Kidney (tissue), 13 donors: ENCODE measurements at regions not wholly inside any gene's neighbourhood (a gene's known extent, or its start where the extent isn't known, plus 50 kb on each side); places are given as distances from the start of the nearest gene placed in this dataset.
A peak's percentile ranks its signal among the peaks of the same experiment; 100 is the strongest.

Source experiments
- DNase-seq, 5 donors: peaks; one replicate each; pipeline ENCODE4 v3.0.0-alpha.2; 2013 to 2020
- FAIRE-seq: peaks from 2 replicates; lab custom pipeline; 2012; peaks lifted over from hg19 to GRCh38; lab: Jason Lieb, UNC
- H3K27ac ChIP-seq, 2 donors: one replicate each; pipeline ENCODE4 v1.7.0; 2013; ENCODE audit warnings: low read depth in 2 of 2, low read length in 2 of 2, inconsistent platforms in 1 of 2
- H3K27me3 ChIP-seq: one replicate; pipeline ENCODE4 v1.7.1; 2013; ENCODE audit warnings: low read length, inconsistent platforms; ENCODE audit not compliant: control insufficient read depth, insufficient read depth
- H3K36me3 ChIP-seq, 3 donors: one replicate each; pipeline versions ENCODE4 v1.7.0 to v1.7.1; 2013; ENCODE audit warnings: low read length in 3 of 3, control low read depth in 1 of 3, inconsistent platforms in 1 of 3; ENCODE audit not compliant: insufficient read depth in 3 of 3, control insufficient read depth in 2 of 3
- H3K4me1 ChIP-seq, 3 donors: one replicate each; pipeline versions ENCODE4 v1.7.0 to v1.7.1; 2013; ENCODE audit warnings: low read length in 3 of 3, inconsistent platforms in 1 of 3, low read depth in 1 of 3; ENCODE audit not compliant: control insufficient read depth in 2 of 3, insufficient read depth in 2 of 3
- H3K4me3 ChIP-seq, 3 donors: one replicate each; pipeline versions ENCODE4 v1.7.0 to v1.8.1; 2013; ENCODE audit warnings: low read length in 3 of 3, control low read depth in 1 of 3, inconsistent platforms in 1 of 3
- H3K9ac ChIP-seq, 3 donors: one replicate each; pipeline versions ENCODE4 v1.7.0 to v1.7.1; 2013; ENCODE audit warnings: low read length in 3 of 3, control low read depth in 1 of 3, inconsistent platforms in 1 of 3
- H3K9me3 ChIP-seq, 3 donors: one replicate each; pipeline versions ENCODE4 v1.7.0 to v1.7.1; 2013; ENCODE audit warnings: low read length in 3 of 3, control low read depth in 1 of 3, inconsistent platforms in 1 of 3; ENCODE audit not compliant: control insufficient read depth in 2 of 3, insufficient read depth in 1 of 3
- intact Hi-C: fragments of 100-400 bp; cut with DNase I; formaldehyde crosslinking; loops from one replicate; pipeline ENCODE4 v1.11.1; 2022
- TF ChIP-seq, protein P1 (sequence below): IDR thresholded peaks from 3 replicates; pipeline ENCODE4 v1.5.1; 2012; ENCODE audit warnings: mild to moderate bottlenecking, moderate library complexity, borderline replicate concordance; ENCODE audit not compliant: insufficient read depth; ENCODE audit errors: extremely low read depth
- donor health status: control.
- donor health status: control.
- donor health status: control.
- donor health status: control.
- donor health status: control.
- donor health status: DM: yes; HTN: yes; CAD: no.
- donor health status: Normal renal cell carcinoma (clear cell type).

DNA sequence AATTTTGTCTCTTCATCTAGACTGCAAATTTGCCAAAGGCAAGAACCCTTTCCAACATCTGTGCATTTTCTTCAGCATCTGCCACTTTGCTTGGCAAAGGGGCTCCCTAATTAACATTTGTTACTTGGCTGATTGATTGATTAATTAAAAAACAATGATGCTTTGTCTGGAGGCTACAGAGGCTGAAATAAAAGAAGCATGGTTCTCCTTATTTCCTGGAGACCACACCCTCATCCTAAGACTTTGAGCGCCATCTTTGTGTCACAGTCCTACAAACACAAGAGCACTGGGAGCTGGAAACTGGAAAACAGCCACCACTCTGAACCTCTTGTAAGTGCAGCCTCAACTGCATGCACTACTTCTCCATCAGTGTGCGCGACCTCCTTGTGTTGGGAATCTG lies 189.2 kb downstream of the C7orf25 start:
- no peak for FAIRE-seq

DNA sequence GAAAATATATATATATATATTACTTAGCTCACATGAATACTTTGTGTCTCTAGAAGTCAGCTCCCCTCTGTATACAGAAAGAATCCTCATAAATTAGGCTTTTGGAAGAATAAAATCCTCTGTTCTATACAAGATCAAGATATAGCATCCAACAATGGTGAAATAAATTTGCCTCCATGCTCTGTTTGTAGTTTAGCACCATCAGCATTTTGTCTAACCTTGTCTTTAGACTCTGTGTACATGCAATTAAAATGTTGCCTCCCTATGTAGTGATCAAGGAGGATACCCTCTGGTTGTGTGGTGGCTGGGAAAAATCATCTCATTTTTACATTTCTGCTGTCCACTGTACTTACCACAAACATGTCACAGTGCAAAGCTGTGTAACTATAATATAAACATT lies 189.7 kb downstream of the C7orf25 start:
- Histone ChIP-seq H3K4me3 (no peak overlapping the region), H3K27ac (no peak overlapping the region), H3K9ac (no peak overlapping the region), H3K4me1 (no peaks in the 10 kb centered on the region), H3K9me3 (no peaks in the 10 kb centered on the region), H3K27me3 (no peaks in the 10 kb centered on the region), H3K36me3 (no peaks in the 10 kb centered on the region)
- DNase-seq (no peak), FAIRE-seq (no peak)
- TF ChIP-seq, protein P1, sequence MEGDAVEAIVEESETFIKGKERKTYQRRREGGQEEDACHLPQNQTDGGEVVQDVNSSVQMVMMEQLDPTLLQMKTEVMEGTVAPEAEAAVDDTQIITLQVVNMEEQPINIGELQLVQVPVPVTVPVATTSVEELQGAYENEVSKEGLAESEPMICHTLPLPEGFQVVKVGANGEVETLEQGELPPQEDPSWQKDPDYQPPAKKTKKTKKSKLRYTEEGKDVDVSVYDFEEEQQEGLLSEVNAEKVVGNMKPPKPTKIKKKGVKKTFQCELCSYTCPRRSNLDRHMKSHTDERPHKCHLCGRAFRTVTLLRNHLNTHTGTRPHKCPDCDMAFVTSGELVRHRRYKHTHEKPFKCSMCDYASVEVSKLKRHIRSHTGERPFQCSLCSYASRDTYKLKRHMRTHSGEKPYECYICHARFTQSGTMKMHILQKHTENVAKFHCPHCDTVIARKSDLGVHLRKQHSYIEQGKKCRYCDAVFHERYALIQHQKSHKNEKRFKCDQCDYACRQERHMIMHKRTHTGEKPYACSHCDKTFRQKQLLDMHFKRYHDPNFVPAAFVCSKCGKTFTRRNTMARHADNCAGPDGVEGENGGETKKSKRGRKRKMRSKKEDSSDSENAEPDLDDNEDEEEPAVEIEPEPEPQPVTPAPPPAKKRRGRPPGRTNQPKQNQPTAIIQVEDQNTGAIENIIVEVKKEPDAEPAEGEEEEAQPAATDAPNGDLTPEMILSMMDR: no peak
- intact Hi-C loops: no loop called here

More for the DNA sequence above, 189.2 kb downstream of the C7orf25 start:
- H3K36me3 ChIP-seq: no peaks in the 10 kb centered on the region
- H3K27me3 ChIP-seq: no peaks in the 10 kb centered on the region
- H3K4me3 ChIP-seq: no peak overlapping the region
- TF ChIP-seq, protein P1: no peak
- no peak overlapping the region for H3K9ac ChIP-seq
- intact Hi-C loops: no loop called here
- no peaks in the 10 kb centered on the region for H3K4me1 ChIP-seq
- H3K9me3 ChIP-seq: no peaks in the 10 kb centered on the region
- no peak for DNase-seq
- H3K27ac ChIP-seq: no peak overlapping the region

DNA sequence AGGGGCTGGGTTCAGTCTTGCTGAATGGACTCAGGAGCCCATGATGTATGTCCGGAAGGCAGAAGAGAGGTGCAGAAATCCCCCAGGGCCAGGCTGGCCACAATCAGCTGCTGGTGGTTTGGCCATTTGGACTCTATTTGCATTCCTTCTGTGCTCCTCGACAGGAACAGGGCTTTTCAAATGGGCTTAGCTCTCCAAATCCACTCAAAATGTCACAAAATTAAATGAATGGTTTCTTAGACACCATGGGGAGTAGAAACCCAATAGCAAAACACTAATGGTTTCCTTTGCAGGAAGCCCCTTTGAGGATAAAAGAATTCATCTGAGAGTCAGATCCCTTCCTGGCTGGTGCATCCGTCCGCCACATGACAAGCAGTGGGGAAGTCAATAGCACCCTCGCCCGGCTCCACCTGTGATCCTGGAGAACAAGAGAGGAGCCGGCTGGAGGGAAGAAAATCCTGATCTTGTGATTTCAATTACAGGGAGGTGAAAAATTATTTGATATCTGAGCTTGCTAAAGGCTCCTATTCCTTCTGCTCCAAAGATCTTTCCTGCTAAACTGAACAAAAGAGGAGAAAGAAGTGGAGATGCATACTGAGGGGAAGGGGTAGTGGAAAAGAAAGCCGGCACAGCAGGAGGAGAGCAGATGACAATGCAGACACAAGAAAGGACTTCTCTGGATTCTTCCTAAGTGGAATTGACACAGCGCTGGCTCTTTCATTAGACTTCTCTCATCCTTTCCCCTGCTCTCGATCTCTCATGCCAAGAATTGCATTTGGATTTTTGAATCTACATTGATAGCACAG lies 190.7 kb downstream of the C7orf25 start:
- Histone ChIP-seq H3K4me3 (no peak overlapping the region), H3K27ac (no peak overlapping the region), H3K9ac (no peak overlapping the region), H3K36me3 (no peaks in the 10 kb centered on the region), H3K27me3 (no peaks in the 10 kb centered on the region), H3K9me3 (no peaks in the 10 kb centered on the region), H3K4me1 (no peaks in the 10 kb centered on the region)
- FAIRE-seq (no peak), DNase-seq (peak in 2 of 5 donors; percentile 53 to 63)
- TF ChIP-seq, protein P1: no peak
- intact Hi-C loops: no loop called here
